H1 (cell line): ENCODE measurements at regions not wholly inside any gene's neighbourhood (a gene's known extent, or its start where the extent isn't known, plus 50 kb on each side); places are given as distances from the start of the nearest gene placed in this dataset.

Experiments used
- CTCF ChIA-PET: fragments of 300-600 bp; sonication (Branson Sonifier 250); formaldehyde crosslinking; loops from one replicate; lab custom pipeline; 2021; ENCODE audit not compliant: partially characterized antibody; lab: Charles Lee
- POLR2A ChIA-PET: fragments of 300-600 bp; sonication (Branson Sonifier 250); formaldehyde crosslinking; loops from one replicate; lab custom pipeline; 2021; ENCODE audit warnings: inconsistent platforms; ENCODE audit not compliant: partially characterized antibody; lab: Charles Lee
- DNase-seq, 2 experiments: peaks; one replicate each; pipeline versions ENCODE4 v3.0.0 to v3.0.0-alpha.2; 2010 to 2022; ENCODE audit warnings: low spot score in 2 of 2, low read depth in 1 of 2, mixed read lengths in 1 of 2
- FAIRE-seq: peaks from 2 replicates; lab custom pipeline; 2011; peaks lifted over from hg19 to GRCh38; lab: Jason Lieb, UNC
- H2AFZ ChIP-seq: 2 replicates; pipeline ENCODE4 v1.8.1; 2012; ENCODE audit warnings: low read length, inconsistent platforms
- H2AK5ac ChIP-seq: 2 replicates; pipeline ENCODE4 v1.6.1; 2013; ENCODE audit warnings: low read depth, low read length
- H2BK120ac ChIP-seq: replicated peaks from 2 replicates; pipeline ENCODE3; 2013; ENCODE audit warnings: low read depth, low read length, inconsistent platforms
- H2BK12ac ChIP-seq: 2 replicates; pipeline ENCODE4 v1.6.1; 2013; ENCODE audit warnings: low read depth, low read length
- H2BK15ac ChIP-seq: 2 replicates; pipeline ENCODE4 v1.6.1; 2013; ENCODE audit warnings: low read length
- H2BK20ac ChIP-seq: 2 replicates; pipeline ENCODE4 v1.6.1; 2013; ENCODE audit warnings: low read length
- H2BK5ac ChIP-seq: 2 replicates; pipeline ENCODE4 v1.6.1; 2013; ENCODE audit warnings: low read depth, low read length
- H3K14ac ChIP-seq: 2 replicates; pipeline ENCODE4 v1.6.1; 2013; ENCODE audit warnings: inconsistent platforms; ENCODE audit not compliant: insufficient read length
- H3K18ac ChIP-seq: 2 replicates; pipeline ENCODE4 v1.6.1; 2013; ENCODE audit warnings: low read length; ENCODE audit errors: extremely low read depth
- H3K23ac ChIP-seq: 2 replicates; pipeline ENCODE4 v1.6.1; 2013; ENCODE audit warnings: inconsistent platforms; ENCODE audit not compliant: insufficient read length
- H3K23me2 ChIP-seq: 2 replicates; pipeline ENCODE4 v1.6.1; 2013; ENCODE audit warnings: low read depth, low read length
- H3K27ac ChIP-seq: 2 replicates; pipeline ENCODE4 v1.6.1; 2011; ENCODE audit warnings: low read depth, low read length, inconsistent platforms
- H3K27me3 ChIP-seq, 4 experiments: replicated peaks in 1 of 4; 1 replicate in 1 of 4; 2 replicates in 3 of 4; pipeline versions ENCODE4 v1.6.1 to v1.8.1; 2011 to 2013; ENCODE audit warnings: low read length in 3 of 4, mild to moderate bottlenecking in 3 of 4, inconsistent platforms in 2 of 4, mixed read lengths in 2 of 4, moderate library complexity in 1 of 4; ENCODE audit not compliant: control insufficient read depth in 3 of 4, insufficient read depth in 3 of 4; ENCODE audit errors: extremely low read depth in 1 of 4
- H3K36me3 ChIP-seq, 4 experiments: 2 replicates each; pipeline versions ENCODE4 v1.6.1 to v1.8.1; 2011 to 2013; ENCODE audit warnings: mild to moderate bottlenecking in 4 of 4, low read length in 3 of 4, moderate library complexity in 2 of 4, control low read depth in 1 of 4, inconsistent platforms in 1 of 4; ENCODE audit not compliant: insufficient read depth in 4 of 4, control insufficient read depth in 2 of 4
- H3K4ac ChIP-seq: replicated peaks from 2 replicates; pipeline ENCODE3; 2013; ENCODE audit warnings: low read length, low read depth, mixed read lengths, inconsistent platforms; ENCODE audit not compliant: insufficient read length
- H3K4me1 ChIP-seq, 4 experiments: replicated peaks in 1 of 4; 1 replicate in 1 of 4; 2 replicates in 3 of 4; pipeline versions ENCODE4 v1.6.1 to v1.8.1; 2011 to 2013; ENCODE audit warnings: low read length in 3 of 4, inconsistent platforms in 2 of 4, mixed read lengths in 1 of 4; ENCODE audit not compliant: insufficient read depth in 4 of 4, control insufficient read depth in 3 of 4
- H3K4me2 ChIP-seq, 2 experiments: 2 replicates each; pipeline versions ENCODE4 v1.6.1 to v1.8.1; 2011 to 2013; ENCODE audit warnings: low read depth in 2 of 2, low read length in 2 of 2, control low read depth in 1 of 2, inconsistent platforms in 1 of 2, mild to moderate bottlenecking in 1 of 2; ENCODE audit not compliant: insufficient read depth in 1 of 2
- H3K4me3 ChIP-seq, 4 experiments: fragments of 200-600, 300-600 bp in 1 of 4; sonication (generic), shearing (Covaris generic), sonication (Bioruptor Twin) in 1 of 4; 2 replicates each; pipeline versions ENCODE4 v1.5.1 to v1.8.1; 2011 to 2016; ENCODE audit warnings: low read length in 4 of 4, low read depth in 3 of 4, control low read depth in 2 of 4, inconsistent platforms in 2 of 4, mild to moderate bottlenecking in 2 of 4, mixed read lengths in 1 of 4, moderate library complexity in 1 of 4; ENCODE audit not compliant: insufficient read depth in 2 of 4; ENCODE audit errors: extremely low read depth in 1 of 4
- H3K56ac ChIP-seq: replicated peaks from 2 replicates; pipeline ENCODE3; 2013; ENCODE audit warnings: low read depth, mild to moderate bottlenecking, mixed read lengths, low read length, inconsistent platforms; ENCODE audit not compliant: insufficient read length
- H3K79me1 ChIP-seq: 2 replicates; pipeline ENCODE4 v1.6.1; 2013; ENCODE audit warnings: low read depth, low read length, control low read depth
- H3K79me2 ChIP-seq, 2 experiments: 2 replicates each; pipeline versions ENCODE4 v1.6.1 to v1.8.1; 2012 to 2013; ENCODE audit warnings: low read length in 2 of 2, mild to moderate bottlenecking in 2 of 2, inconsistent platforms in 1 of 2; ENCODE audit not compliant: insufficient read depth in 2 of 2, control insufficient read depth in 1 of 2
- H3K9ac ChIP-seq, 4 experiments: replicated peaks in 1 of 4; 1 replicate in 1 of 4; 2 replicates in 3 of 4; pipeline versions ENCODE4 v1.6.1 to v1.8.1; 2011 to 2013; ENCODE audit warnings: low read depth in 3 of 4, low read length in 3 of 4, control low read depth in 2 of 4, mild to moderate bottlenecking in 2 of 4, moderate library complexity in 2 of 4, inconsistent platforms in 1 of 4; ENCODE audit errors: extremely low read depth in 1 of 4
- H3K9me3 ChIP-seq, 2 experiments: 2 replicates each; pipeline versions ENCODE4 v1.6.1 to v1.8.1; 2012 to 2013; ENCODE audit warnings: mild to moderate bottlenecking in 2 of 2, moderate library complexity in 2 of 2, control low read depth in 1 of 2, inconsistent platforms in 1 of 2, low read depth in 1 of 2, low read length in 1 of 2, mixed read lengths in 1 of 2; ENCODE audit not compliant: insufficient read depth in 2 of 2
- H4K20me1 ChIP-seq, 2 experiments: replicated peaks in 1 of 2; 2 replicates each; pipeline versions ENCODE3 to v1.8.1; 2011 to 2013; ENCODE audit warnings: inconsistent platforms in 2 of 2, low read length in 2 of 2, mild to moderate bottlenecking in 1 of 2; ENCODE audit not compliant: insufficient read depth in 2 of 2, control insufficient read depth in 1 of 2
- H4K5ac ChIP-seq: 2 replicates; pipeline ENCODE4 v1.6.1; 2013; ENCODE audit warnings: low read length, low read depth, mixed read lengths, inconsistent platforms; ENCODE audit not compliant: insufficient read length
- H4K8ac ChIP-seq: 2 replicates; pipeline ENCODE4 v1.8.0; 2013; ENCODE audit warnings: mild to moderate bottlenecking, moderate library complexity, low read length, inconsistent platforms; ENCODE audit not compliant: insufficient read depth; ENCODE audit errors: extremely low read depth
- H4K91ac ChIP-seq: replicated peaks from 2 replicates; pipeline ENCODE3; 2013; ENCODE audit warnings: low read length, mixed read lengths, inconsistent platforms; ENCODE audit not compliant: insufficient read length
- BCL11A ChIP-seq, 2 experiments: IDR thresholded peaks; one replicate each; pipeline ENCODE4 v1.6.1; 2011; ENCODE audit warnings: low read depth in 2 of 2, low read length in 2 of 2, mild to moderate bottlenecking in 2 of 2
- BRCA1 ChIP-seq: IDR thresholded peaks from 2 replicates; pipeline ENCODE4 v1.6.1; 2012; ENCODE audit warnings: low read depth, low read length, improper control_type of control experiment
- CEBPB ChIP-seq: IDR thresholded peaks from 2 replicates; pipeline ENCODE4 v1.6.1; 2012; ENCODE audit warnings: low read depth, low read length
- CHD2 ChIP-seq: IDR thresholded peaks from 2 replicates; pipeline ENCODE4 v1.6.1; 2012; ENCODE audit warnings: low read length, improper control_type of control experiment
- CTBP2 ChIP-seq: IDR thresholded peaks from 2 replicates; pipeline ENCODE4 v1.7.0; 2011; ENCODE audit warnings: borderline replicate concordance, mild to moderate bottlenecking, moderate library complexity, mixed read lengths, low read length; ENCODE audit not compliant: insufficient read depth, insufficient read length
- EP300 ChIP-seq, 2 experiments: IDR thresholded peaks; 1 replicate in 1 of 2; 2 replicates in 1 of 2; pipeline ENCODE4 v1.6.1; 2011 to 2012; ENCODE audit warnings: low read depth in 2 of 2, low read length in 2 of 2, mild to moderate bottlenecking in 2 of 2, borderline replicate concordance in 1 of 2, inconsistent platforms in 1 of 2, moderate library complexity in 1 of 2
- KDM1A ChIP-seq: fragments of 200-600, 300-600 bp; sonication (generic); IDR thresholded peaks from 2 replicates; pipeline ENCODE4 v1.7.1; 2016; ENCODE audit warnings: mild to moderate bottlenecking, low read length, borderline replicate concordance
- NANOG ChIP-seq: IDR thresholded peaks from 2 replicates; pipeline ENCODE4 v1.6.1; 2011; ENCODE audit warnings: low read length, low read depth, mild to moderate bottlenecking, inconsistent platforms; ENCODE audit not compliant: insufficient read depth, poor library complexity, severe bottlenecking
- POLR2A ChIP-seq, 2 experiments: IDR thresholded peaks; 1 replicate in 1 of 2; 2 replicates in 1 of 2; pipeline ENCODE4 v1.6.1; 2011; ENCODE audit warnings: low read depth in 2 of 2, low read length in 2 of 2, mild to moderate bottlenecking in 2 of 2; ENCODE audit errors: control extremely low read depth in 1 of 2
- RBBP5 ChIP-seq: IDR thresholded peaks from 2 replicates; pipeline ENCODE4 v1.7.1; 2012; ENCODE audit warnings: low read depth, mild to moderate bottlenecking, inconsistent platforms, low read length, moderate library complexity, borderline replicate concordance
- RFX5 ChIP-seq: IDR thresholded peaks from 2 replicates; pipeline ENCODE4 v1.6.1; 2011; ENCODE audit warnings: low read depth, low read length, improper control_type of control experiment, borderline replicate concordance
- SAP30 ChIP-seq: fragments of 300-600 bp; sonication (generic); IDR thresholded peaks from 2 replicates; pipeline ENCODE4 v1.7.1; 2012; ENCODE audit warnings: low read length, moderate library complexity, mild to moderate bottlenecking, inconsistent platforms; ENCODE audit not compliant: insufficient read depth, insufficient replicate concordance
- SIRT6 ChIP-seq: IDR thresholded peaks from one replicate; pipeline ENCODE4 v1.7.1; 2012; ENCODE audit warnings: low read length, inconsistent platforms
- SP2 ChIP-seq: IDR thresholded peaks from 2 replicates; pipeline ENCODE4 v1.6.1; 2012; ENCODE audit warnings: mild to moderate bottlenecking, low read length, inconsistent platforms
- TEAD4 ChIP-seq: IDR thresholded peaks from 2 replicates; pipeline ENCODE4 v1.6.1; 2012; ENCODE audit warnings: low read depth, low read length, inconsistent platforms, mixed read lengths
- YY1 ChIP-seq: IDR thresholded peaks from 2 replicates; pipeline ENCODE4 v1.6.1; 2011; ENCODE audit warnings: low read depth, mild to moderate bottlenecking, low read length
- WGBS, 2 experiments: shearing (Covaris generic) in 1 of 2; methylation state at CpG; one replicate each; pipeline versions ENCODE4 v1.1.6 to v1.1.7; 2013 to 2015; ENCODE audit warnings: low lambda C conversion rate in 2 of 2, mixed read lengths in 2 of 2, inconsistent platforms in 1 of 2, low coverage in 1 of 2, missing lambda C conversion rate in 1 of 2; ENCODE audit not compliant: insufficient replicate concordance in 2 of 2, insufficient coverage in 1 of 2, insufficient read length in 1 of 2; ENCODE audit errors: extremely low coverage in 1 of 2, missing lambda C conversion rate in 1 of 2; 5-methylcytosine and 5-hydroxymethylcytosine counted together

DNA sequence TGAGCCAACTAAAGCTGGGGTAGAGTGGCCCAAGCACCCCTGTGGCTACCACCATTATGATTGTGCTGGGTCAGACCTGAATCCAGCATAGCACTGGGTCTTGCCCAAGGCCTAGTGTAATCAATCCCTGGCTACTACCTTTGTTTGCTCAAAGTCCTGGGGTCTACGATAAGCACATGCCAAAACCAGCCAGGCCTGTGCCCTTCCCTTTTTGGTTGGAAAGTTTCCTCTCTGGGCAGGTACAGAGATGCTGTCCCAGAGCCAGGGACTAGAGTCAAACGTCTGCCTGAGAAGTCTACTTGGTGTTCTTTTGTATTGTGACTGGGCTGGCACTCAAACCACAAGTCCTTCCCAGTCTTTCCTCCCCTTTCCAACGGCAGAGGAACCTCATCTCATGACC lies 371.5 kb upstream of the MAGEC2 start:
- DNase-seq (no peak), FAIRE-seq (no peak)
- Histone ChIP-seq H3K9ac (no peak overlapping the region), H3K23ac (no peak overlapping the region), H2AFZ (no peak overlapping the region), H4K8ac (no peak overlapping the region), H2BK15ac (no peak overlapping the region), H3K27me3 (no peaks in the 10 kb centered on the region), H2BK20ac (no peak overlapping the region), H4K91ac (no peak overlapping the region), H3K4me2 (no peak overlapping the region), H4K20me1 (no peaks in the 10 kb centered on the region), H3K23me2 (no peaks in the 10 kb centered on the region), H2AK5ac (no peak overlapping the region), H3K36me3 (no peaks in the 10 kb centered on the region), H3K4ac (no peak overlapping the region), H3K18ac (no peak overlapping the region), H4K5ac (no peak overlapping the region), H3K27ac (no peak overlapping the region), H3K14ac (no peak overlapping the region), H3K79me1 (no peaks in the 10 kb centered on the region), H3K79me2 (no peaks in the 10 kb centered on the region), H2BK5ac (no peak overlapping the region), H3K4me1 (no peaks in the 10 kb centered on the region), H3K9me3 (no peaks in the 10 kb centered on the region), H2BK12ac (no peak overlapping the region), H2BK120ac (no peak overlapping the region), H3K4me3 (no peak overlapping the region), H3K56ac (no peak overlapping the region)
- WGBS, 2 experiments = 80% methylated on average over 2 of the region's 3 CpGs; no CpG with 5 or more reads in 1 of the 2 experiments
- ChIA-PET CTCF (no interaction called here), POLR2A (no interaction called here)
- TF ChIP-seq NANOG (no peak), SAP30 (no peak), RFX5 (no peak), CTBP2 (no peak), CHD2 (no peak), TEAD4 (no peak), BRCA1 (no peak), YY1 (no peak), EP300 (IDR thresholded peaks at IDR 0.05; ENCODE audit: borderline replicate concordance in 1 of 2, low read depth in 2 of 2, low read length in 2 of 2) (no peak), KDM1A (no peak), POLR2A (IDR thresholded peaks at IDR 0.05; ENCODE audit: control extremely low read depth in 1 of 2, low read depth in 2 of 2, low read length in 2 of 2) (no peak), SP2 (no peak), CEBPB (no peak), BCL11A (IDR thresholded peaks at IDR 0.05; ENCODE audit: low read depth in 2 of 2, low read length in 2 of 2) (no peak), SIRT6 (no peak), RBBP5 (no peak)
